Fibroblast of lung (primary cell): ENCODE measurements at regions not wholly inside any gene's neighbourhood (a gene's known extent, or its start where the extent isn't known, plus 50 kb on each side); places are given as distances from the start of the nearest gene placed in this dataset.

Source experiments
- EZH2 ChIP-seq: IDR thresholded peaks from 2 replicates; pipeline ENCODE4 v1.5.1; 2012; ENCODE audit warnings: low read length, control low read depth, mild to moderate bottlenecking; ENCODE audit errors: missing control alignments
- TF ChIP-seq, protein P1 (sequence below), 2 donors: IDR thresholded peaks in 1 of 2; conservative IDR thresholded peaks in 1 of 2; 1 replicate in 1 of 2; 2 replicates in 1 of 2; pipeline ENCODE4 v1.5.1; 2011 to 2012; ENCODE audit warnings: low read length in 2 of 2, control low read depth in 1 of 2, inconsistent platforms in 1 of 2, low read depth in 1 of 2, mild to moderate bottlenecking in 1 of 2

DNA sequence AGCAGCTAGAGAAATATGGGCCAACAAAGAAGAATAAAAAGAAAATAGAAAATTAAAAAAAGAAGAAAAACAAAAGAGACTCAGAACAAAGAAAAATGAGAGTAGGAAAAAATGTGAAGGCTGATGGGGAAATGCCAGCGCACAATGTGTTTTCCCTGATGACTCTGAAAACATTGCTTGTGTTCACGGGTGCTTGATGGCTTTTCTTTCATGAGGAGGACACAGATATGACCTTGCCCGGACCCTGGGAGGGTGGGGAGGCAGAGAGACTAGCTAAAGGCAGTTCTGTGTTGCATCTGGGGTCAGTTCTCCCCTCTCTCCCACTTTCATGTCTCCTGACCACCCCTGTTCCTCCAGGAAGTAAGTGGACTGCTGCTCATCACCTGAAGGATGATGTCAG is 125.9 kb downstream of the MOBP start:
- TF ChIP-seq, protein P1, sequence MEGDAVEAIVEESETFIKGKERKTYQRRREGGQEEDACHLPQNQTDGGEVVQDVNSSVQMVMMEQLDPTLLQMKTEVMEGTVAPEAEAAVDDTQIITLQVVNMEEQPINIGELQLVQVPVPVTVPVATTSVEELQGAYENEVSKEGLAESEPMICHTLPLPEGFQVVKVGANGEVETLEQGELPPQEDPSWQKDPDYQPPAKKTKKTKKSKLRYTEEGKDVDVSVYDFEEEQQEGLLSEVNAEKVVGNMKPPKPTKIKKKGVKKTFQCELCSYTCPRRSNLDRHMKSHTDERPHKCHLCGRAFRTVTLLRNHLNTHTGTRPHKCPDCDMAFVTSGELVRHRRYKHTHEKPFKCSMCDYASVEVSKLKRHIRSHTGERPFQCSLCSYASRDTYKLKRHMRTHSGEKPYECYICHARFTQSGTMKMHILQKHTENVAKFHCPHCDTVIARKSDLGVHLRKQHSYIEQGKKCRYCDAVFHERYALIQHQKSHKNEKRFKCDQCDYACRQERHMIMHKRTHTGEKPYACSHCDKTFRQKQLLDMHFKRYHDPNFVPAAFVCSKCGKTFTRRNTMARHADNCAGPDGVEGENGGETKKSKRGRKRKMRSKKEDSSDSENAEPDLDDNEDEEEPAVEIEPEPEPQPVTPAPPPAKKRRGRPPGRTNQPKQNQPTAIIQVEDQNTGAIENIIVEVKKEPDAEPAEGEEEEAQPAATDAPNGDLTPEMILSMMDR (conservative IDR thresholded peaks at IDR 0.05 in 1 of 2, IDR thresholded peaks at IDR 0.05 in 1 of 2; ENCODE audit: low read depth in 1 of 2, low read length in 2 of 2) = no peak
- TF ChIP-seq EZH2 = no peak
